Subcutaneous abdominal adipose tissue (tissue), 5 donors: ENCODE measurements at regions not wholly inside any gene's neighbourhood (a gene's known extent, or its start where the extent isn't known, plus 50 kb on each side); places are given as distances from the start of the nearest gene placed in this dataset.

ENCODE experiments used
- H3K27ac ChIP-seq: one replicate; pipeline ENCODE4 v1.7.0; 2013; ENCODE audit warnings: low read depth, mild to moderate bottlenecking, inconsistent platforms, low read length, moderate library complexity
- H3K27me3 ChIP-seq, 5 donors: one replicate each; pipeline ENCODE4 v1.7.0; 2013; ENCODE audit warnings: low read length in 5 of 5, inconsistent platforms in 1 of 5; ENCODE audit not compliant: control insufficient read depth in 5 of 5, insufficient read depth in 4 of 5
- H3K36me3 ChIP-seq, 5 donors: one replicate each; pipeline ENCODE4 v1.7.0; 2013; ENCODE audit warnings: low read length in 5 of 5; ENCODE audit not compliant: control insufficient read depth in 5 of 5, insufficient read depth in 5 of 5
- H3K4me1 ChIP-seq, 5 donors: one replicate each; pipeline ENCODE4 v1.7.0; 2013; ENCODE audit warnings: low read length in 5 of 5, mild to moderate bottlenecking in 3 of 5, moderate library complexity in 1 of 5; ENCODE audit not compliant: control insufficient read depth in 5 of 5, insufficient read depth in 5 of 5
- H3K4me3 ChIP-seq, 5 donors: one replicate each; pipeline ENCODE4 v1.7.0; 2013; ENCODE audit warnings: low read length in 5 of 5, low read depth in 1 of 5
- H3K9ac ChIP-seq, 5 donors: one replicate each; pipeline ENCODE4 v1.7.0; 2013; ENCODE audit warnings: low read length in 5 of 5, mild to moderate bottlenecking in 4 of 5, moderate library complexity in 3 of 5
- H3K9me3 ChIP-seq, 5 donors: one replicate each; pipeline ENCODE4 v1.7.0; 2013; ENCODE audit warnings: low read length in 5 of 5; ENCODE audit not compliant: control insufficient read depth in 5 of 5
- donor health status: healthy.
- donor health status: healthy.
- donor health status: healthy.
- donor health status: healthy.
- donor health status: healthy.

DNA sequence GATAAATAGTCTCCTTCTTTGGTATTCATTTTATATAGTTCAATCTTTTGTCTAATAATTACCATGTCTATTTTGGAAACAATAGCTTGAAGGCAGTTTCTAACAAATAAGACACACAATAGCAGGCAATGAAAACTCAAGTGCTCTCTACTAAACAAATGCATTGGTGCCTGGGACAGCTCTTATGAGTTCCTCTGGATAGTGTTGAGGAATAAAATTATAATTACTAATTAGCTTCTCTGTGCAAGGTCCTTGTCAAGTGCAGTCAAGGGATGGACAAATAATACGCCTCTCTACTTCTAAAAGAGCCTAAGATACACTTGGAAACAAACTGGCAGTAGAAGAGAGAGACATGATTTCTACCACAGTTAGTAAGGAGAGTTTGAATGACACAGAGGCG is 229.0 kb upstream of the GLRA2 start:
- no peaks in the 10 kb centered on the region for H3K36me3 ChIP-seq
- no peak overlapping the region for H3K27ac ChIP-seq
- H3K4me1 ChIP-seq: no peaks in the 10 kb centered on the region
- no peak overlapping the region for H3K9ac ChIP-seq
- peaks cover 0 to 7% (median 0%) of the 10 kb centered on the region in 5 donors for H3K27me3 ChIP-seq
- H3K9me3 ChIP-seq: peaks cover 0 to 1% (median 0%) of the 10 kb centered on the region in 5 donors
- H3K4me3 ChIP-seq: no peak overlapping the region

DNA sequence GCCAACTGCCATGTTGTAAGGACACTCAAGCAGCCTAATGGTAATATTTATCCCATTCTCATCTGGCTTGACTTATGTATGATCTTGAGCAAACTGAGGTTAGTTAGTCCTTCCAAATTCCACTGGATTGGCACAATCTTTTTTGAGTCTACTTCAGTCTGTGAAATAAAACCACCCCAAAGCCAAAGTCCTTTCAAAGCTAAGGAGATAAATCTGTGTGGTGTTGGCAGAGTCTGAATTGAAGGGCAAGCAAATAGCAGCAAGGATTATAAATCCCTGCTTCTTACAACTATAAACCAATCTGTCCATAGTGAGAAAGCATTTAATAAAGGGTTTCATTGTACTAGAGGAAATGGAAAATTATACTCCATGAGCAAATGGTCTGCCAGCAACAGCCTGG is 233.9 kb upstream of the GLRA2 start:
- H3K4me3 ChIP-seq: no peak overlapping the region
- H3K27ac ChIP-seq: no peak overlapping the region
- no peak overlapping the region for H3K9ac ChIP-seq
- H3K9me3 ChIP-seq: peaks cover 0 to 5% (median 0%) of the 10 kb centered on the region in 5 donors
- peaks cover 0 to 7% (median 0%) of the 10 kb centered on the region in 5 donors for H3K27me3 ChIP-seq
- no peaks in the 10 kb centered on the region for H3K4me1 ChIP-seq
- H3K36me3 ChIP-seq: no peaks in the 10 kb centered on the region

- H3K4me3 ChIP-seq: no peak overlapping the region
- no peak overlapping the region for H3K9ac ChIP-seq
- H3K9me3 ChIP-seq: peaks cover 0 to 5% (median 0%) of the 10 kb centered on the region in 5 donors
- no peaks in the 10 kb centered on the region for H3K4me1 ChIP-seq
- H3K27ac ChIP-seq: no peak overlapping the region
- peaks cover 0 to 3% (median 0%) of the 10 kb centered on the region in 5 donors for H3K27me3 ChIP-seq
- H3K36me3 ChIP-seq: no peaks in the 10 kb centered on the region
These were observed 237.5 kb upstream of the GLRA2 start for GRCh38 chrX:14291666-14292500.

- H3K9ac ChIP-seq: no peak overlapping the region
- peaks cover 0 to 3% (median 0%) of the 10 kb centered on the region in 5 donors for H3K9me3 ChIP-seq
- H3K4me3 ChIP-seq: no peak overlapping the region
- H3K27ac ChIP-seq: no peak overlapping the region
- H3K27me3 ChIP-seq: peaks cover 0 to 3% (median 0%) of the 10 kb centered on the region in 5 donors
- no peaks in the 10 kb centered on the region for H3K4me1 ChIP-seq
- H3K36me3 ChIP-seq: no peaks in the 10 kb centered on the region
These were observed 239.0 kb upstream of the GLRA2 start for GRCh38 chrX:14290335-14290734.

DNA sequence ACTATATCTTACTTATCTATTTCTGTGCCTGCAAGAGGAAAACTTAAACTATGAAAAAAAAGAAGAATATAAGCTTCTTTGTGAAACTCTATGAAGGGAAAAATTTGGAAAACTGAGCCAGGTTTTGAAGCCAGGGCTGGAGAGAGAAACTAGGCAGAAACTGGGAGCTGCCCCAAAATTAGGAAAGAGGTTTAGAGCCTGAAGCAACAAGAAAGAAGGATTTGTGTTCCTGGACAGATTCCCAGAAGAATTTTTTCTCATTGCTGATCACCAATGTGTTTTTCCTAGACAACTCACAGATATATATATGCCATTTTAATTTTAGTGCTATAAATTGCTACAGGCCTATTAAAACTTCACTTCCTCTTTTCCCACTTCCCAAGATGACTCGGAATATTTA is 245.0 kb upstream of the GEMIN8 start:
- no peaks in the 10 kb centered on the region for H3K36me3 ChIP-seq
- peaks cover 0 to 8% (median 7%) of the 10 kb centered on the region in 5 donors for H3K9me3 ChIP-seq
- no peak overlapping the region for H3K27ac ChIP-seq
- no peak overlapping the region for H3K9ac ChIP-seq
- peaks cover 0 to 7% (median 0%) of the 10 kb centered on the region in 5 donors for H3K4me1 ChIP-seq
- no peak overlapping the region for H3K4me3 ChIP-seq
- peaks cover 0 to under 1% (median 0%) of the 10 kb centered on the region in 5 donors for H3K27me3 ChIP-seq

GRCh38 chrX:14267216-14267615 is 237.5 kb upstream of the GEMIN8 start:
- peaks cover 0 to 3% (median 0%) of the 10 kb centered on the region in 5 donors for H3K27me3 ChIP-seq
- H3K4me3 ChIP-seq: no peak overlapping the region
- no peaks in the 10 kb centered on the region for H3K36me3 ChIP-seq
- H3K4me1 ChIP-seq: no peaks in the 10 kb centered on the region
- no peak overlapping the region for H3K9ac ChIP-seq
- H3K9me3 ChIP-seq: no peaks in the 10 kb centered on the region
- H3K27ac ChIP-seq: no peak overlapping the region

DNA sequence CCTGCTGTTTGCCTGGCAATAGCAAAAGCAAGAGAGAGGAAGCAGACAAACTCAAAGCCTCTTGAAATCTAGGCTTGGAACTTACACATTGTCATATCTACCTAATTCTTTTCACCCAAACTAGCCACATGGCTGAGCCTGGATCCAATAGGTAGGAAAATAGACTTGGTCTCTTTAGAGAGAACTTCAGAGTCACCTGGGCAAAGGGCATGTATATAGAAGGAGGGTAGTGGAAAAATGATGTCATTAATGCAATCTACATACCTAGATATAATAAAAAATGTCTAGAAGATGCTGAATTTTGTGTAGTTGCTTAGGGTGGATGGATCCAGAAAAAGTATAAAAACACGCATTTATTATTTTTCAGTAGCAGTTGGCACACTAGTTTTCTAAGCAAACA is 237.0 kb upstream of the GEMIN8 start:
- Histone ChIP-seq H3K9ac (no peak overlapping the region), H3K27ac (no peak overlapping the region), H3K27me3 (peaks cover 0 to 3% (median 0%) of the 10 kb centered on the region in 5 donors)

DNA sequence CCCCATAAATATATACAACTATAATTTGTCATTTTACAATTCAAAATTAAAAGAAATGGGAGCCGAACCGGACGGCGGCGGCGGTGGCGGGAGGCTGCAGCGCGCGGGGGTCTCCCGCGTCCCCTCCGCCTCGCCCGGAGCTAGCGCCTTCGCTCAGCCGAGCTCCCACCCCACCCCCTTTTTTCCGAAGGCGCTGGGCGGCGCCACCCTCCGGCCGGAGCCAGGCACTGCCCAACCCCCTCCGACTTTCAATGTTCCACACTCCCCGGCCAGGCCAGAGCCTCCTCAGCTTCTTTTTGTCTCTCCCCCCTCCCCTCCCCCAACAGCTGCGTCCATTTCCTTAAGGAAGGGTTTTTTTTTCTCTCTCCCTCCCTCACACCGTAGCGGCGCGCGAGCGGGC is 214.1 kb upstream of the GEMIN8 start:
- peaks cover 0 to 2% (median 0%) of the 10 kb centered on the region in 5 donors for H3K9me3 ChIP-seq
- H3K4me3 ChIP-seq: no peak overlapping the region
- H3K4me1 ChIP-seq: no peaks in the 10 kb centered on the region
- no peaks in the 10 kb centered on the region for H3K36me3 ChIP-seq
- H3K27me3 ChIP-seq: peaks cover 0 to 7% (median 0%) of the 10 kb centered on the region in 5 donors
- no peak overlapping the region for H3K9ac ChIP-seq
- no peak overlapping the region for H3K27ac ChIP-seq

More for the DNA sequence above, 237.0 kb upstream of the GEMIN8 start:
- Histone ChIP-seq H3K4me1 (no peaks in the 10 kb centered on the region), H3K36me3 (no peaks in the 10 kb centered on the region), H3K4me3 (no peak overlapping the region), H3K9me3 (no peaks in the 10 kb centered on the region)

GRCh38 chrX:14235004-14235403 is 205.3 kb upstream of the GEMIN8 start:
- no peaks in the 10 kb centered on the region for H3K36me3 ChIP-seq
- H3K4me3 ChIP-seq: no peak overlapping the region
- no peak overlapping the region for H3K9ac ChIP-seq
- no peak overlapping the region for H3K27ac ChIP-seq
- no peaks in the 10 kb centered on the region for H3K4me1 ChIP-seq
- peaks cover 0 to 2% (median 0%) of the 10 kb centered on the region in 5 donors for H3K9me3 ChIP-seq
- H3K27me3 ChIP-seq: peaks cover 0 to 4% (median 2%) of the 10 kb centered on the region in 5 donors

DNA sequence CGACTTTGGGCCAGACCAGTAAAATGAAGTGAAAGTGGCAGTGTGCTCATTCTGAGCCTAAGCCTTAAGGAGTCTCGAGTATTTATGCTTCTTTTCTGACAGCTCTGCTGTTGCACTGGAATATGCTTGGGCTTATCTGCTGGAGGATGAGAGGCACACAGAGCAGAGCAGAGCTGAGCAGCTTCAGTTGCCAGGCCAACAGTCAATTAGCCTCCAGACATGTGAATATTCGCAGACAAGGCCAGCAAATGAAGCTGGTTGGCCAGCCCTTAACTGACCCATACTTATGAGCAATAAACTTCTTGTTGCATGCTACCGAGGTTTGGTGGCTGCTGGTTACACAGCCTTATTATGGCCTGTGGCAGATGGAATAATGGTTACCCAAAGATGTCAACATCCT is 203.0 kb upstream of the GEMIN8 start:
- no peaks in the 10 kb centered on the region for H3K4me1 ChIP-seq
- no peak overlapping the region for H3K4me3 ChIP-seq
- no peak overlapping the region for H3K27ac ChIP-seq
- H3K9ac ChIP-seq: no peak overlapping the region
- H3K27me3 ChIP-seq: peaks cover 0 to 4% (median 2%) of the 10 kb centered on the region in 5 donors
- peaks cover 0 to 8% (median 3%) of the 10 kb centered on the region in 5 donors for H3K9me3 ChIP-seq
- no peaks in the 10 kb centered on the region for H3K36me3 ChIP-seq
